ENCODE measurements at regions not wholly inside any gene's neighbourhood (a gene's known extent, or its start where the extent isn't known, plus 50 kb on each side); places are given as distances from the start of the nearest gene placed in this dataset.

DNA sequence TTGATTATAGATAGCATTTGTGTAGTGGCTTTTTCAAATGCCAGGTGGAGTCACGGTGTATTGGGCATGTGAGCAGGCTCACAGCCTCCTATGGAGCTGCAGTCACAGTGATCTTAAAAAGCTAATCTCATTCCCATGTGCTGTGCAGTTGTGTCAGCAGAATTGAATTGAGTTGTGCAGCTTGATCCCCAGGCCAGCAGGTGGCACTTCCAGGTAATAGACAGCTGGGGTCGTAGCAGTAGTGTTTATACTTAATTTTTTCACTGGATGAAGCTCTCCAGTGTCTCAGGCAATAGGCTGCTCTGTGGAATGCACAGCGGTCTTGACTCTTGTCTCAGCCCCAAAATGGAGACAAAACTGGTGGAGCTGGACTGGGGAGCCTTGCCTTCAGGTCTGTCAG lies 1028.1 kb downstream of the SH3BGRL start:
- TF ChIP-seq, protein P1, sequence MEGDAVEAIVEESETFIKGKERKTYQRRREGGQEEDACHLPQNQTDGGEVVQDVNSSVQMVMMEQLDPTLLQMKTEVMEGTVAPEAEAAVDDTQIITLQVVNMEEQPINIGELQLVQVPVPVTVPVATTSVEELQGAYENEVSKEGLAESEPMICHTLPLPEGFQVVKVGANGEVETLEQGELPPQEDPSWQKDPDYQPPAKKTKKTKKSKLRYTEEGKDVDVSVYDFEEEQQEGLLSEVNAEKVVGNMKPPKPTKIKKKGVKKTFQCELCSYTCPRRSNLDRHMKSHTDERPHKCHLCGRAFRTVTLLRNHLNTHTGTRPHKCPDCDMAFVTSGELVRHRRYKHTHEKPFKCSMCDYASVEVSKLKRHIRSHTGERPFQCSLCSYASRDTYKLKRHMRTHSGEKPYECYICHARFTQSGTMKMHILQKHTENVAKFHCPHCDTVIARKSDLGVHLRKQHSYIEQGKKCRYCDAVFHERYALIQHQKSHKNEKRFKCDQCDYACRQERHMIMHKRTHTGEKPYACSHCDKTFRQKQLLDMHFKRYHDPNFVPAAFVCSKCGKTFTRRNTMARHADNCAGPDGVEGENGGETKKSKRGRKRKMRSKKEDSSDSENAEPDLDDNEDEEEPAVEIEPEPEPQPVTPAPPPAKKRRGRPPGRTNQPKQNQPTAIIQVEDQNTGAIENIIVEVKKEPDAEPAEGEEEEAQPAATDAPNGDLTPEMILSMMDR (IDR thresholded peaks at IDR 0.05; ENCODE audit: low read depth, low read length) = no peak

DNA sequence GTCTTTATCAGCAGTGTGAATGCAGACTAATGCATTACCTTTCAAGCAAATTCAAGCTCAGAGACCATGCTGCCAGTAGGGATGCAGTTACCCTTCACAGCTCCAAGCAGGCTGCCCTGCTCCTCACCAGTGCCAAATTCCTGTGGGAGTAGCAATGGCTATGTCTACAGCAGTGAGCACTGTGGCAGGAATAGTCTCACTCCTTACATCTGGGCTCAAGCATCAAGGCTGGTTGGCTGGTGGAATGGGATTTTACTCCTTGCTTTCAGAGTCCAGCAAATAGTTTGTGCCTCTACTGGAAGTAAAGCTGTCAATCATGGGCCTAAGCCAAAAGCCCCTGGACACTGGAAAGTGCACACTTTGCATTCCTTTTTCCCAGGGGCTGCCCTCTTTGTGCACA lies 1030.8 kb downstream of the SH3BGRL start:
- TF ChIP-seq, protein P1 (IDR thresholded peaks at IDR 0.05; ENCODE audit: low read depth, low read length) = no peak
- no peak for DNase-seq (ENCODE audit: extremely low read depth, low read depth)

More for the DNA sequence above, 1028.1 kb downstream of the SH3BGRL start:
- DNase-seq (ENCODE audit: extremely low read depth, low read depth) = no peak

DNA sequence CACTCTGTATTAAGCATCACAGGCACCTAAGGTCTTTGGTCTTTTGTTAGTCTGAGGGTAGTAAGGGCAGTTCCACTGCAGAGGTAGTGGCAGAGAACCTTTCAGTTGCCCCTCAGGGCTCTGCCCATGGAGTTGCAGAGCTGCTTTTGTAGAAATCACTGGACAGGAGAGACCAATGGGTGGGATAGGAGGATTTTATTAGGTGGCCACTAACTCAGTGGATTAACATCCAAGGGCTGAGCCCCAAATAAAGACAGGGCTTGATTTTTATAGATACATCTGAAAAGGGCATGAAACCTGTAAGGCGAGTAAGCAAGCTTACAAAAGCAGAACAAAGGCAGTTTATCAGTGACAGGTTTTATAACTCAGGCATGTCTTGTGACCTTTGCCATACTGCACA lies 1035.4 kb downstream of the SH3BGRL start:
- no peak for DNase-seq (ENCODE audit: extremely low read depth, low read depth)
- TF ChIP-seq, protein P1 (IDR thresholded peaks at IDR 0.05; ENCODE audit: low read depth, low read length) = no peak
